HFFc6 (cell line): ENCODE measurements at regions not wholly inside any gene's neighbourhood (a gene's known extent, or its start where the extent isn't known, plus 50 kb on each side); places are given as distances from the start of the nearest gene placed in this dataset.
"Not testable (repeated sequence)": the region's sequence is repeated elsewhere in the genome, so short reads cannot be mapped to it uniquely, and the experiment has no call there.

Experiments
- DNase-seq: peaks from one replicate; pipeline ENCODE4 v3.0.0-alpha.2; 2018
- H3K27ac Mint-ChIP-seq: 2 replicates; pipeline ENCODE4 v1.8.0; 2020; ENCODE audit warnings: mild to moderate bottlenecking, mixed read lengths
- H3K27me3 Mint-ChIP-seq: 2 replicates; pipeline ENCODE4 v1.8.0; 2021; ENCODE audit warnings: mild to moderate bottlenecking, moderate library complexity, mixed read lengths; ENCODE audit not compliant: insufficient read depth
- H3K36me3 Mint-ChIP-seq: 2 replicates; pipeline ENCODE4 v1.8.0; 2021; ENCODE audit warnings: low read depth, mixed read lengths
- H3K4me1 Mint-ChIP-seq: 2 replicates; pipeline ENCODE4 v1.8.0; 2020; ENCODE audit warnings: low read depth, mixed read lengths
- H3K4me3 Mint-ChIP-seq: 2 replicates; pipeline ENCODE4 v1.8.0; 2020; ENCODE audit warnings: mild to moderate bottlenecking, moderate library complexity, mixed read lengths
- H3K9me3 Mint-ChIP-seq: 2 replicates; pipeline ENCODE4 v1.8.0; 2020; ENCODE audit warnings: mild to moderate bottlenecking, mixed read lengths
- TF ChIP-seq, protein P1 (sequence below): fragments of 200-600 bp; sonication (generic); IDR thresholded peaks from 2 replicates; pipeline ENCODE4 v1.5.0; 2021; ENCODE audit warnings: antibody characterized with exemption, mild to moderate bottlenecking

DNA sequence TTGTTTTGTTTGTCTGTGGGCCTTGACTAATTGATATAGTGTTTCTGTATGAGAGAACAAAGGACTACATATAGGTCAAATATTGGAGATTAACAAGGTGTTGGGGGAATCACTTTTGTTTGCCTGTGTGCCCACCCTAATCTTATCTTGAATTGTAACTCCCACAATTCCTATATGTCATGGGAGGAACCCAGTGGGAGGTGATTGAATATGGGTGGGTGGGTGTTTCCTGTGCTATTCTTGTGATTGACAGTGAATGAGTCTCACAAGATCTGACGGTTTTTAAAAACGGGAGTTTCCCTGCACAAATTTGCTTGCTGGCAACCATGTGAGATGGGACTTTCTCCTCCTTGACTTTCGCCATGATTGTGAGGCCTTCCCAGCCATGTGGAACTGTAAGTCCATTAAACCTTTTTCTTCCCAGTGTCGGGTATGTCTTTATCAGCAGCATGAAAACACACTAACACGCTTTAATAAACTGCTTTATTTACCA, 64.9 kb upstream of the HSPB3 start:
- H3K4me3 Mint-ChIP-seq: no peak overlapping the region
- H3K36me3 Mint-ChIP-seq: no peaks in the 10 kb centered on the region
- TF ChIP-seq, protein P1, sequence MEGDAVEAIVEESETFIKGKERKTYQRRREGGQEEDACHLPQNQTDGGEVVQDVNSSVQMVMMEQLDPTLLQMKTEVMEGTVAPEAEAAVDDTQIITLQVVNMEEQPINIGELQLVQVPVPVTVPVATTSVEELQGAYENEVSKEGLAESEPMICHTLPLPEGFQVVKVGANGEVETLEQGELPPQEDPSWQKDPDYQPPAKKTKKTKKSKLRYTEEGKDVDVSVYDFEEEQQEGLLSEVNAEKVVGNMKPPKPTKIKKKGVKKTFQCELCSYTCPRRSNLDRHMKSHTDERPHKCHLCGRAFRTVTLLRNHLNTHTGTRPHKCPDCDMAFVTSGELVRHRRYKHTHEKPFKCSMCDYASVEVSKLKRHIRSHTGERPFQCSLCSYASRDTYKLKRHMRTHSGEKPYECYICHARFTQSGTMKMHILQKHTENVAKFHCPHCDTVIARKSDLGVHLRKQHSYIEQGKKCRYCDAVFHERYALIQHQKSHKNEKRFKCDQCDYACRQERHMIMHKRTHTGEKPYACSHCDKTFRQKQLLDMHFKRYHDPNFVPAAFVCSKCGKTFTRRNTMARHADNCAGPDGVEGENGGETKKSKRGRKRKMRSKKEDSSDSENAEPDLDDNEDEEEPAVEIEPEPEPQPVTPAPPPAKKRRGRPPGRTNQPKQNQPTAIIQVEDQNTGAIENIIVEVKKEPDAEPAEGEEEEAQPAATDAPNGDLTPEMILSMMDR: no peak
- no peak overlapping the region for H3K27ac Mint-ChIP-seq
- H3K27me3 Mint-ChIP-seq: no peaks in the 10 kb centered on the region; the same call in 1 of the 2 replicates
- H3K4me1 Mint-ChIP-seq: peaks cover 22% of the 10 kb centered on the region
- no peak for DNase-seq
- H3K9me3 Mint-ChIP-seq: no peaks in the 10 kb centered on the region

DNA sequence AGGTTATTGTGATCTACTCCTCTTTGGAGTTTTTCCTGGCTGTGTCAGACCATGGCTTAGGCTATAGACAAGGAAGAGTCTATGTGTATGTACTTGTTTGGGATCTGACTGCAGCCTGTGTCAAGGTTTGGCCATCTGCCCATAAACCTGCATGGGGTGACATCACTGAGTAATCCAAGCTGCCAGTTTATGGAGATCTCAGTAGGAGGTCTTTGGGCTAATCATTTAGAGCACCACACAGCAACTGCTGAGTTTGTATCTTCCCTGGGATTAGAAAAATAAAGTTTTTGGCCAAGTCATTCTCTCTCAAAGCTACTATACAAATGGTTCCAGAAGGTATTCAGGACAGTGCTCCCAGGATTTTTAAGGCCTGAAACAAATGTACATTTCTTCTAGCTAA, 65.5 kb upstream of the HSPB3 start:
- Mint-ChIP-seq H3K9me3 (no peaks in the 10 kb centered on the region), H3K4me1 (peaks cover 22% of the 10 kb centered on the region), H3K36me3 (no peaks in the 10 kb centered on the region), H3K27ac (no peak overlapping the region; the same call in 1 of the 2 replicates), H3K4me3 (no peak overlapping the region), H3K27me3 (no peaks in the 10 kb centered on the region; the same call in 1 of the 2 replicates)
- DNase-seq: peak; percentile 60
- TF ChIP-seq, protein P1: no peak

DNA sequence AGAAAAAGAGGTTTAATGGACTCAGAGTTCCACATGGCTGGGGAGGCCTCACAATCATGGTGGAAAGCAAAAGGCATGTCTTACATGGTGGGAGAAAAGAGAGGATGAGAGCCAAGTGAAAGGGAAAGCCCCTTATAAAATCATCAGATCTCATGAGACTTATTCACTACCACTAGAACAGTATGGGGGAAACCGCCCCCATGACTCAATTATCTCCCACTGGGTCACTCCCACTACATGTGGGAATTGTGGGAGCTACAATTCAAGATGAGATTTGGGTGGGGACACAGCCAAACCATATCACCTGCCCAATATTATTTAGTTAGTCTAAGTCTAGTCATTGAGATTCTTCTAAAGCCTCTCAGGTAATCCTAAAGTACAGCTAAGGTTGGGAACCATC, 66.1 kb upstream of the HSPB3 start:
- not testable (repeated sequence) for H3K9me3 Mint-ChIP-seq, H3K36me3 Mint-ChIP-seq, H3K27ac Mint-ChIP-seq, DNase-seq, H3K4me3 Mint-ChIP-seq, H3K27me3 Mint-ChIP-seq
- peaks cover 22% of the 10 kb centered on the region for H3K4me1 Mint-ChIP-seq

DNA sequence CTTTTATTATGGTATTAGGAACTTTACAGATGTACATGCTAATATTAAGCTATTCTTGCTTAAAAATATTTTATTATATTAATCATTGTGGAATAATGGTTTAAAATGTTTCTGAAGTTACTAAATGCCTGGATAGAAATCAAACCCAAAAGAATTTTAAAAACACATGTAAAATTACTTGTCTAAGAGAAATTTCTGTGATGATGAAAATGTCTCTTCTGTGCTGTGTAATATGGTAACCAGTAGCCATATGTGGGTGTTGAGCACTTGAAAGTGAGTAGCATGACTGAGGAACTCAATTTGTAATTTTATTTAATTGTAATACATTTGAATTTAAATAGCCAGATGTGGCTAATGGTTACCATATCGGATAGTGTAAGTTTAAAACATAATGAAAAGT, 66.7 kb upstream of the HSPB3 start:
- TF ChIP-seq, protein P1: no peak
- Mint-ChIP-seq H3K9me3 (no peaks in the 10 kb centered on the region), H3K27me3 (no peaks in the 10 kb centered on the region; the same call in 1 of the 2 replicates), H3K36me3 (no peaks in the 10 kb centered on the region), H3K4me1 (peaks cover 23% of the 10 kb centered on the region), H3K27ac (no peak overlapping the region), H3K4me3 (no peak overlapping the region)
- DNase-seq: no peak

DNA sequence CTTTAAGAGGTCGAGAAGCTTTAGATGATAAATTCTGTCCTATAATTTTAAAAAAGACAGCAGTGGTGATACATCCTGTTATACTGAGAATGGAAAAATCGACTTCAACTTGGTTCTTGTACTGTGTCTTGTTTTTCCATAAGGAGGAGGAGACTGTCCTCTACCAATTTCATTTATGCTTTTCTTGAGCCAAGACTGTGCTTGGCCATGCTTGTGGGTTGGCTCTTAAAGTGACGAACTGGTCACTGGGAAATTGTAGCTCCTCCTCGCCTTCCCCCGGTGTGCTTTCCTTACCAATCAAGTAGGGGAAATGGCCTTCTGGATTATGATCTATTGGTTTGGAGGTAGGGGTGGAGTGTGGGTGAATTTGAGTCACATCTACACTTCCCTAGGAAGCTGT, 67.1 kb upstream of the HSPB3 start:
- TF ChIP-seq, protein P1: no peak
- no peak for DNase-seq
- Mint-ChIP-seq H3K4me1 (peaks cover 27% of the 10 kb centered on the region), H3K9me3 (no peaks in the 10 kb centered on the region), H3K27me3 (no peaks in the 10 kb centered on the region; the same call in 1 of the 2 replicates), H3K4me3 (no peak overlapping the region), H3K27ac (no peak overlapping the region), H3K36me3 (no peaks in the 10 kb centered on the region)

DNA sequence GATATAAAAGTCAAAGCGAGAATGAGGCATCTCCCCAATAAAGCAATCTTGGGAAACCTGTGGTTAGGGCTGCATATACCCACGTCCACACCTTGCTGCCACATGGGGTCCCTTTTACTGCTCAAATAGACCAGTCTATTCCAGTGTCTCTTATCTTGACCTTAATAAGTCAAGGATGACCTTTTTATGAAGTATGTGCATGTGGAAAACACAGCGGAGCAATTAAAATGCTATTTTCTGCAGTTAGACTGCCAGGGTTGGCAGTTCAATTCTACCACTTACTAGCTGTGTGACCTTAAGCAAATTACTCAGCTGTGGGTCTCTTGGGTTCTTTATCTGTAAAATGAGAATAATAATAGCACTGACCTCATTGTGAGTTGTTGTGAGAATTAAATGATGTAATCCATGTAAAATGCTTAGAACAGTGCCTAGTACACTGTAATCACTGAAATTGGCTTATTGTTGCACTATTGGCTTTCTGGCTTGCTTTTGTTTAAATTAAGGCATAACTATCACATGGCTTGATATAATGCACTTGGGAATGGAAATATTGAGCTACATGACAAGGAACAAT, 67.8 kb upstream of the HSPB3 start:
- TF ChIP-seq, protein P1: no peak
- Mint-ChIP-seq H3K27ac (no peak overlapping the region), H3K4me3 (no peak overlapping the region), H3K36me3 (no peaks in the 10 kb centered on the region), H3K4me1 (peaks cover 28% of the 10 kb centered on the region), H3K9me3 (no peaks in the 10 kb centered on the region), H3K27me3 (no peaks in the 10 kb centered on the region; the same call in 1 of the 2 replicates)
- no peak for DNase-seq
